Fibroblast of the conjunctiva (primary cell): ENCODE measurements at regions not wholly inside any gene's neighbourhood (a gene's known extent, or its start where the extent isn't known, plus 50 kb on each side); places are given as distances from the start of the nearest gene placed in this dataset.

Experiments
- DNase-seq: peaks from one replicate; pipeline ENCODE4 v3.0.0-alpha.2; 2010; ENCODE audit warnings: low read depth

- DNase-seq = no peak
Observed at GRCh38 chr5:171651102-171651501, 134.5 kb upstream of the SMIM23 start.

GRCh38 chr5:171654881-171655280, 130.7 kb upstream of the SMIM23 start:
- DNase-seq = no peak

- DNase-seq = no peak
Observed at GRCh38 chr5:171657473-171657872, 128.1 kb upstream of the SMIM23 start.

GRCh38 chr5:171659896-171660295, 125.7 kb upstream of the SMIM23 start:
- DNase-seq = no peak

GRCh38 chr5:171660434-171660833, 125.2 kb upstream of the SMIM23 start:
- DNase-seq = no peak

GRCh38 chr5:171661143-171661542, 124.5 kb upstream of the SMIM23 start:
- DNase-seq = no peak

- DNase-seq = no peak
Observed at GRCh38 chr5:171663311-171664085, 122.1 kb upstream of the SMIM23 start.

GRCh38 chr5:171664489-171664888, 121.1 kb upstream of the SMIM23 start:
- DNase-seq = no peak

- no peak for DNase-seq
Observed at GRCh38 chr5:171666815-171667214, 118.8 kb upstream of the SMIM23 start.

GRCh38 chr5:171667341-171668096, 118.1 kb upstream of the SMIM23 start:
- DNase-seq = peak; percentile 71

- no peak for DNase-seq
Observed at GRCh38 chr5:171668097-171668412, 117.6 kb upstream of the SMIM23 start.

- no peak for DNase-seq
Observed at GRCh38 chr5:171669571-171669970, 116.0 kb upstream of the SMIM23 start.

- DNase-seq = no peak
Observed at GRCh38 chr5:171672556-171672955, 113.1 kb upstream of the SMIM23 start.

GRCh38 chr5:171673328-171673727, 112.3 kb upstream of the SMIM23 start:
- no peak for DNase-seq

GRCh38 chr5:171673840-171674239, 111.8 kb upstream of the SMIM23 start:
- no peak for DNase-seq

- DNase-seq = no peak
Observed at GRCh38 chr5:171675511-171675910, 110.1 kb upstream of the SMIM23 start.

GRCh38 chr5:171676286-171676944, 109.2 kb upstream of the SMIM23 start:
- no peak for DNase-seq

GRCh38 chr5:171678646-171679045, 107.0 kb upstream of the SMIM23 start:
- DNase-seq = no peak

GRCh38 chr5:171680485-171680884, 105.1 kb upstream of the SMIM23 start:
- no peak for DNase-seq

- DNase-seq = no peak
Observed at GRCh38 chr5:171681061-171681460, 104.6 kb upstream of the SMIM23 start.

- DNase-seq = no peak
Observed at GRCh38 chr5:171681677-171682076, 103.9 kb upstream of the SMIM23 start.

GRCh38 chr5:171682801-171683200, 102.8 kb upstream of the SMIM23 start:
- DNase-seq = no peak

GRCh38 chr5:171684169-171684568, 101.4 kb upstream of the SMIM23 start:
- no peak for DNase-seq
